Naive B cell (primary cell): ENCODE measurements at regions not wholly inside any gene's neighbourhood (a gene's known extent, or its start where the extent isn't known, plus 50 kb on each side); places are given as distances from the start of the nearest gene placed in this dataset.

Experiments
- ATAC-seq, 2 donors: fragments of 150-1000 bp; cut with Tn5 transposase; 2 replicates each; pipeline ENCODE4 v1.10.0; 2021; ENCODE audit warnings: low read depth in 2 of 2, mild to moderate bottlenecking in 2 of 2, moderate library complexity in 2 of 2
- DNase-seq: peaks from one replicate; pipeline ENCODE4 v3.0.0; 2022
- H3K27ac Mint-ChIP-seq, 6 donors: one replicate each; pipeline ENCODE4 v1.8.0; 2020 to 2022; ENCODE audit warnings: mild to moderate bottlenecking in 6 of 6, mixed read lengths in 6 of 6, moderate library complexity in 5 of 6, inconsistent platforms in 2 of 6
- H3K27me3 Mint-ChIP-seq, 3 donors: one replicate each; pipeline ENCODE4 v1.8.0; 2021 to 2022; ENCODE audit warnings: mixed read lengths in 3 of 3, mild to moderate bottlenecking in 1 of 3
- H3K36me3 Mint-ChIP-seq, 2 donors: one replicate each; pipeline ENCODE4 v1.8.0; 2020 to 2022; ENCODE audit warnings: mixed read lengths in 2 of 2, inconsistent platforms in 1 of 2, mild to moderate bottlenecking in 1 of 2
- H3K4me1 Mint-ChIP-seq, 3 donors: one replicate each; pipeline ENCODE4 v1.8.0; 2020 to 2022; ENCODE audit warnings: mixed read lengths in 3 of 3, inconsistent platforms in 1 of 3, mild to moderate bottlenecking in 1 of 3, moderate library complexity in 1 of 3
- H3K4me3 Mint-ChIP-seq, 8 donors: one replicate each; pipeline ENCODE4 v1.8.0; 2020 to 2022; ENCODE audit warnings: mild to moderate bottlenecking in 8 of 8, mixed read lengths in 8 of 8, moderate library complexity in 8 of 8, inconsistent platforms in 2 of 8
- H3K9me3 Mint-ChIP-seq, 7 donors: one replicate each; pipeline ENCODE4 v1.8.0; 2020 to 2022; ENCODE audit warnings: mixed read lengths in 7 of 7, mild to moderate bottlenecking in 5 of 7, inconsistent platforms in 2 of 7, moderate library complexity in 1 of 7

DNA sequence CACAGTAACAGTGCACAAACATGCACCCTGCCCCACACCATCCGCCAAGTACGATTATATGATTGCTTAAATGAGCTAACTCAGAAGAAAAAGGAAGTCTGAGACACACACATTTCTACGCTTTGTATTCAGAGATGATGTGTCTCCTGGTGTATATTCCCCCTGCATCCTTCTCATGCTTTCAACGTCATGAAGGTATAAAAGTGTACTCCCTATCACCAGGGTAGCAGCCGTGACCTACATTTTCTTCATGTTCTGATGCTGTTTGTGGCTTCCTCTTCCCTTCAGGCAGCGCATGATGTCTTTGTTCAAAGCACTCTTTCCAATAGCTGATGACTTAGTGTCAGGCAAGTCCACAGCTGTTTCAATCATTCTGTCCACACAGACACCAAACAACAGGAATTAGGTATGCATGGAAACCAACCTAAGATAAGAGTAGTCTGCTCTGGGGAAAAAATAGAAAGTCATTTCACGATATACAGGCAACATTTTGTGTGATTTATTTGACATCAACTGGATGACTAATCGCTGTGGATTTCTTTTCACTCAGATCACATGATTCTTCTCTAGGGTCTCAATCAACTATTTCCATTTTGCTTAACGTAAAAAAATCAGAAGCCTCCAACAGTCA is 269.4 kb upstream of the PTGER4 start:
- peaks cover 0 to 8% (median 0%) of the 10 kb centered on the region in 7 donors for H3K9me3 Mint-ChIP-seq
- DNase-seq (peak; percentile 80), ATAC-seq (peak; percentile 82 to 87)
- H3K36me3 Mint-ChIP-seq = peaks cover 0 to 9% of the 10 kb centered on the region in 2 donors
- peaks cover 34 to 47% (median 45%) of the 10 kb centered on the region in 3 donors for H3K4me1 Mint-ChIP-seq
- H3K27ac Mint-ChIP-seq = peak overlapping the region; percentile 76 to 94 (median 92)
- no peaks in the 10 kb centered on the region for H3K27me3 Mint-ChIP-seq
- peak overlapping the region in 5 of 8 donors; percentile 27 to 74 (median 42) for H3K4me3 Mint-ChIP-seq

DNA sequence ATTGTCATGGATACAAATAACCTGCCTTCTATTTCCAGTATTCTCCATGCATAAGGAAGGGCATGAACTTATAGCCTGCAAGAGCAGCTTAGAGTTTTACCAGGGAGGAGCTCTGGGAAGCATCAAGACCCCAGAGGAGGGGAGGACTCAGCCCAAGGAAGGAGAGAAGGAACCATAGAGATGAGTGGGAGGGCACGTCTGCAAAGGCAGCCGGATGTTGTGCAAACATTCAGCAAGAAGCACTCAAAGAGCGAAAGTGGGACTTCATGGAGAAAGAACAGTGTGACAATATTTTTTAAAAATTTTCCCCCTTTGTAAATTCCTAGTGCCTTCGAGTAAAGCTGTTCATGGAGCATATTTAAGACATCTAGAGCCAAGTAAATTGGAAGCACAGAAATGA is 270.1 kb upstream of the PTGER4 start:
- H3K4me1 Mint-ChIP-seq = peaks cover 36 to 52% (median 51%) of the 10 kb centered on the region in 3 donors
- DNase-seq = no peak
- H3K27ac Mint-ChIP-seq = peak overlapping the region in 4 of 6 donors; percentile 40 to 94 (median 91)
- peaks cover 0 to 9% of the 10 kb centered on the region in 2 donors for H3K36me3 Mint-ChIP-seq
- H3K9me3 Mint-ChIP-seq = peaks cover 0 to 8% (median 0%) of the 10 kb centered on the region in 7 donors
- no peaks in the 10 kb centered on the region for H3K27me3 Mint-ChIP-seq
- peak overlapping the region in 4 of 8 donors; percentile 29 to 69 (median 52) for H3K4me3 Mint-ChIP-seq
- ATAC-seq = no peak

DNA sequence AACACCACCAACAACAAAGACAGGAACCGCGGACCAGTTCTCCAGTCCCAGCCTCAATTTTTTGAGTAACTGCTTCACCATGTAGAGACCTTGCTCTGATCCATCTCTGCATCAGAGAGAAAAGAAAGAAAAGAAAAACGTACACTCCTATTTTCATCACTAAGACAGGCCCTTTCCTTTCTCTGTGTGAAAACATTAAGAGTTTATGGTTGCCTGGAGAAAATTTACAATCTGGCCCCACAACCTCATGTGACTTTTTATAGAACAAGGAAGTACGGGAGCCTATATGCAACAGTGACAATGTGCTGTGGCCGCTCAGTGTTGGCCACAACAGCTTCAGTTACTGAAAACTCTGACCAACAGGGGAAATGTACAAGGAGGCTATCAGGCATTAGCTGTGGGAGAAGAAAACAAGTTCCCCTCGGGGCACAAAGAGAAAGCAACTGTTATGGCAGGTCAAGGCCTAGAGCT is 272.9 kb upstream of the PTGER4 start:
- H3K27me3 Mint-ChIP-seq = no peaks in the 10 kb centered on the region
- peak overlapping the region; percentile 12 to 82 (median 52) for H3K4me3 Mint-ChIP-seq
- H3K27ac Mint-ChIP-seq = peak overlapping the region; percentile 94 to 99 (median 97)
- peak; percentile 7 to 34 for ATAC-seq
- H3K9me3 Mint-ChIP-seq = peaks cover 0 to 8% (median 0%) of the 10 kb centered on the region in 7 donors
- peaks cover 44 to 60% (median 58%) of the 10 kb centered on the region in 3 donors for H3K4me1 Mint-ChIP-seq
- DNase-seq = peak; percentile 48
- peaks cover 0 to 17% of the 10 kb centered on the region in 2 donors for H3K36me3 Mint-ChIP-seq

- Mint-ChIP-seq H3K36me3 (peaks cover 0 to 17% of the 10 kb centered on the region in 2 donors), H3K27me3 (no peaks in the 10 kb centered on the region), H3K4me1 (peaks cover 41 to 57% (median 53%) of the 10 kb centered on the region in 3 donors), H3K9me3 (peaks cover 0 to 4% (median 0%) of the 10 kb centered on the region in 7 donors), H3K4me3 (peak overlapping the region; percentile 12 to 82 (median 52)), H3K27ac (peak overlapping the region; percentile 94 to 99 (median 97))
- no peak for DNase-seq
- ATAC-seq = no peak
These were observed 273.5 kb upstream of the PTGER4 start for GRCh38 chr5:40405996-40406740.

DNA sequence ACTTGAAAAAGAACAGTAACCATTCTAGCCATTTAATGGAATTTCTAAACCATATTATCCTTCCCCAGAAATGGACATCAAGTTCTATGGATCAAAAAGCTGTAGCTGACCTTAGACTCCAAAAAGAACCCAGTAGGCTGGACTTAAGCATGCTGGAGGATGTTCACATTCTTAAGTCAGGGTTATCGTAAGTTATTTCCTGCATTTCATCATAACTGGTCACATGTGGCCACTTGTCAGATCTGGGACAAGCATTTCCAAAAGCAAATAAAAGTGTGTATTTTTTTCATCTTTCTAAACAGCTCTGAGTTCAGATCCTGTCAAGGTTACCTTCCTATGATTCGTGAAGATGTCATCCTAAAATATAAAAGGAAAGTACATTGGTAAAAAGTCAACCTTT is 274.5 kb upstream of the PTGER4 start:
- peak overlapping the region in 1 of 8 donors; percentile 12 for H3K4me3 Mint-ChIP-seq
- no peak for ATAC-seq

DNA sequence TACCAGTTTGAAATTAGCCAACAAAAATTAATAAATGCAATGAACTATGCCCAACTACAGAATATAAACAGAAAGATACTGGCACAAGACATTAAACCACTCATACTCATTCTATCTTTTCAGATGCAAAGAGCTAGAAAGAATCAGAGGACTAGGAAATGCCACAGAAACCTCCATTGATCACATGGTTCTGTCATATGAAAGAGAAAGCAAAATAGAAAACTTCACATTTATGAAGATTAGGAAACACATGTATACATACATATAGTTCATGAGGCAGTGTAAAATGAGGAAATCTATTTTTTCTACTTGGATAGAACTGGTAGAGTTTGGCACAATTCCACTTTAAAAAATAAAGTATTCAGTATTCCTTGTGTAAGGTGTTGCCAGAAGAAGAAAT is 275.1 kb upstream of the PTGER4 start:
- peak; percentile 60 to 69 for ATAC-seq
- peaks cover 0 to 17% of the 10 kb centered on the region in 2 donors for H3K36me3 Mint-ChIP-seq
- DNase-seq = no peak
- no peaks in the 10 kb centered on the region for H3K27me3 Mint-ChIP-seq
- peak overlapping the region; percentile 28 to 98 (median 52) for H3K27ac Mint-ChIP-seq
- H3K4me3 Mint-ChIP-seq = peak overlapping the region in 3 of 8 donors; percentile 14 to 47 (median 25)
- H3K9me3 Mint-ChIP-seq = peaks cover 0 to 3% (median 0%) of the 10 kb centered on the region in 7 donors
- peaks cover 28 to 44% (median 39%) of the 10 kb centered on the region in 3 donors for H3K4me1 Mint-ChIP-seq

More for the DNA sequence above, 274.5 kb upstream of the PTGER4 start:
- no peak for DNase-seq
- peaks cover 0 to 3% (median 0%) of the 10 kb centered on the region in 7 donors for H3K9me3 Mint-ChIP-seq
- H3K36me3 Mint-ChIP-seq = peaks cover 0 to 17% of the 10 kb centered on the region in 2 donors
- peaks cover 32 to 47% (median 44%) of the 10 kb centered on the region in 3 donors for H3K4me1 Mint-ChIP-seq
- H3K27ac Mint-ChIP-seq = peak overlapping the region in 4 of 6 donors; percentile 11 to 98 (median 95)
- H3K27me3 Mint-ChIP-seq = no peaks in the 10 kb centered on the region

DNA sequence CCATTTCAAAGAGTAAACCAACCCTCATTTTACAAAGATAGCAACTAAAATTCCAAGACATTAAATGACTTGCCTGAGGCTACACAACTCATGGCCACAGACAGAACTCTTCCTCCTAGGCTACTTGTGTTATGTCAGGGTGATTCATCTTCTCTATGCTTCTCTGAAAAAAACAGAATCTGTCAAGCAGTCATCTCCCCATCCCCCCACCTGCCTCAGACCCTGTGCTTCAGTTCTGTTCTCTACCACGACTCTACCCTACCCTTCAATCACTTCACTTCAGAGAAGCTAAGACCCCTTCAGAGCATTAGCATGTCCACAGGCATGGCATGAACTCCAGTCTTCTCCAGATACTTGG is 277.7 kb upstream of the PTGER4 start:
- no peak for ATAC-seq

GRCh38 chr5:40401284-40402006 is 278.3 kb upstream of the PTGER4 start:
- H3K4me3 Mint-ChIP-seq = no peak overlapping the region
- no peak for ATAC-seq
- DNase-seq = no peak
- peaks cover 0 to 9% of the 10 kb centered on the region in 2 donors for H3K36me3 Mint-ChIP-seq
- peak overlapping the region in 2 of 6 donors; percentile 2 to 17 for H3K27ac Mint-ChIP-seq
- no peaks in the 10 kb centered on the region for H3K27me3 Mint-ChIP-seq
- peaks cover 0 to 4% (median 0%) of the 10 kb centered on the region in 7 donors for H3K9me3 Mint-ChIP-seq
- peaks cover 17 to 31% (median 23%) of the 10 kb centered on the region in 3 donors for H3K4me1 Mint-ChIP-seq

More for the DNA sequence above, 277.7 kb upstream of the PTGER4 start:
- no peak for DNase-seq
- H3K4me3 Mint-ChIP-seq = no peak overlapping the region
- peak overlapping the region in 2 of 6 donors; percentile 17 to 41 for H3K27ac Mint-ChIP-seq
- H3K27me3 Mint-ChIP-seq = no peaks in the 10 kb centered on the region
- H3K4me1 Mint-ChIP-seq = peaks cover 23 to 34% (median 28%) of the 10 kb centered on the region in 3 donors
- H3K9me3 Mint-ChIP-seq = peaks cover 0 to 4% (median 0%) of the 10 kb centered on the region in 7 donors
- H3K36me3 Mint-ChIP-seq = peaks cover 0 to 15% of the 10 kb centered on the region in 2 donors

GRCh38 chr5:40400245-40400644 is 279.5 kb upstream of the PTGER4 start:
- no peak overlapping the region for H3K4me3 Mint-ChIP-seq
- peaks cover 0 to 4% (median 0%) of the 10 kb centered on the region in 7 donors for H3K9me3 Mint-ChIP-seq
- H3K36me3 Mint-ChIP-seq = peaks cover 0 to 8% of the 10 kb centered on the region in 2 donors
- peak overlapping the region in 1 of 6 donors; percentile 23 for H3K27ac Mint-ChIP-seq
- peaks cover 10 to 19% (median 12%) of the 10 kb centered on the region in 3 donors for H3K4me1 Mint-ChIP-seq
- ATAC-seq (no peak), DNase-seq (no peak)
- no peaks in the 10 kb centered on the region for H3K27me3 Mint-ChIP-seq

DNA sequence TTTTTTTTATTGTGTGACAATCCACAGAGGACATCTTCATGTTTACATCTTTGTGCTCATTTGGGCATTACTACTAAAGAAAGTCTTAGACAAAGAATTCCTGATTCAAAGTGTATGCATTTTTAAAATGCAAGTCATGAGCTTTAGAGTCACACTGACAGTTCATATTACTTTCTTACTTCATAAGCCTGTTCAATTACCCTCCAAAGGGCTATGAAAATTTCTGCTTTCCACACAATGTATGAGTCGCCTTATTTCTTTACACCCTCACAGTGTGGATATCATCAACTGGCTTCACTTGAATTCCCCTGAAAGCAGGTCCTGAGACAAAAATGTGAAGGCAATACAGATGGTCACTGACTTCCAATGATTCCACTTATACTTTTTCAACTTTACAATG is 280.4 kb upstream of the PTGER4 start:
- ATAC-seq = no peak
- Mint-ChIP-seq H3K4me1 (peaks cover 5 to 12% (median 5%) of the 10 kb centered on the region in 3 donors), H3K9me3 (peaks cover 0 to 4% (median 0%) of the 10 kb centered on the region in 7 donors), H3K4me3 (no peak overlapping the region), H3K27me3 (no peaks in the 10 kb centered on the region), H3K27ac (no peak overlapping the region), H3K36me3 (peaks cover 0 to 7% of the 10 kb centered on the region in 2 donors)
- no peak for DNase-seq

GRCh38 chr5:40397976-40398375 is 281.7 kb upstream of the PTGER4 start:
- no peaks in the 10 kb centered on the region for H3K36me3 Mint-ChIP-seq
- no peak overlapping the region for H3K27ac Mint-ChIP-seq
- H3K9me3 Mint-ChIP-seq = peaks cover 0 to 1% (median 0%) of the 10 kb centered on the region in 7 donors
- DNase-seq (no peak), ATAC-seq (no peak)
- H3K4me3 Mint-ChIP-seq = no peak overlapping the region
- peaks cover 0 to 7% (median 0%) of the 10 kb centered on the region in 3 donors for H3K4me1 Mint-ChIP-seq
- no peaks in the 10 kb centered on the region for H3K27me3 Mint-ChIP-seq

GRCh38 chr5:40397091-40397490 is 282.6 kb upstream of the PTGER4 start:
- DNase-seq (no peak), ATAC-seq (no peak)
- H3K36me3 Mint-ChIP-seq = no peaks in the 10 kb centered on the region
- peaks cover 0 to 1% (median 0%) of the 10 kb centered on the region in 7 donors for H3K9me3 Mint-ChIP-seq
- no peak overlapping the region for H3K4me3 Mint-ChIP-seq
- no peaks in the 10 kb centered on the region for H3K27me3 Mint-ChIP-seq
- no peak overlapping the region for H3K27ac Mint-ChIP-seq
- H3K4me1 Mint-ChIP-seq = peaks cover 0 to 7% (median 0%) of the 10 kb centered on the region in 3 donors

DNA sequence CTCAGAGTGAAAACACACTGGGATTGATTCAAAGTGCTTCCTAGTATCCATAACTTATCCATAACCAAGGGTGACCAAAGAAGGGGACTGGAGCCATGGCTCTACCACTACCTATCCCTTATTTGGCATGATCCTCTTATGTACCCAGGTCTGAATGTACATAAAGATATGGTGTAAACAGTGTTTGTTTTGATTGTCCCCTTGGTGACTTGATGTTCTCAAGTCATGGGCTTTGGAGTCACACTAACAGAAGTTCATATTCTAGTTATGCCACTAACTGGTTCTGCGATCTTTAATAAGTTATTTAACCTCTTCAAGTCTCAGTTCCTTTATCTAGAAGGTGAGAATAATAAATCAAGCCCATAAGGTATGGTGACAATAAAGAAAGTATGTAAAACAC is 283.4 kb upstream of the PTGER4 start:
- Mint-ChIP-seq H3K9me3 (peaks cover 0 to 1% (median 0%) of the 10 kb centered on the region in 7 donors), H3K4me3 (no peak overlapping the region), H3K36me3 (no peaks in the 10 kb centered on the region), H3K4me1 (peaks cover 0 to 7% (median 3%) of the 10 kb centered on the region in 3 donors), H3K27ac (no peak overlapping the region), H3K27me3 (no peaks in the 10 kb centered on the region)
- ATAC-seq = peak in 1 of 2 donors; percentile 25
- DNase-seq = no peak
